Ishikawa (cell line): ENCODE measurements at regions not wholly inside any gene's neighbourhood (a gene's known extent, or its start where the extent isn't known, plus 50 kb on each side); places are given as distances from the start of the nearest gene placed in this dataset.

Experiments
- CEBPB ChIP-seq: IDR thresholded peaks from 2 replicates; pipeline ENCODE4 v1.6.1; 2012
- CREB1 ChIP-seq: IDR thresholded peaks from 2 replicates; pipeline ENCODE4 v1.6.1; 2012; ENCODE audit warnings: low read depth
- EGR1 ChIP-seq: IDR thresholded peaks from 2 replicates; pipeline ENCODE4 v1.6.1; 2012
- EP300 ChIP-seq: IDR thresholded peaks from 2 replicates; pipeline ENCODE4 v1.6.1; 2012; ENCODE audit warnings: borderline replicate concordance
- FOXM1 ChIP-seq: IDR thresholded peaks from 2 replicates; pipeline ENCODE4 v1.6.1; 2012; ENCODE audit warnings: low read depth, borderline replicate concordance
- NFIC ChIP-seq: IDR thresholded peaks from 2 replicates; pipeline ENCODE4 v1.6.1; 2012
- RAD21 ChIP-seq: IDR thresholded peaks from 2 replicates; pipeline ENCODE4 v1.6.1; 2012; ENCODE audit warnings: low read depth
- REST ChIP-seq: IDR thresholded peaks from 2 replicates; pipeline ENCODE4 v1.6.1; 2012; ENCODE audit warnings: low read depth, mild to moderate bottlenecking
- TAF1 ChIP-seq: IDR thresholded peaks from 2 replicates; pipeline ENCODE4 v1.6.1; 2012; ENCODE audit warnings: low read depth, mild to moderate bottlenecking
- TCF12 ChIP-seq: IDR thresholded peaks from 2 replicates; pipeline ENCODE4 v1.6.1; 2012; ENCODE audit warnings: low read depth
- TEAD4 ChIP-seq: IDR thresholded peaks from 2 replicates; pipeline ENCODE4 v1.6.1; 2012
- YY1 ChIP-seq: IDR thresholded peaks from 2 replicates; pipeline ENCODE4 v1.6.1; 2012; ENCODE audit warnings: low read depth
- ZBTB7A ChIP-seq: IDR thresholded peaks from 2 replicates; pipeline ENCODE4 v1.6.1; 2012; ENCODE audit warnings: low read depth
- TF ChIP-seq, protein P1 (sequence below): IDR thresholded peaks from 2 replicates; pipeline ENCODE4 v1.6.1; 2012
- TF ChIP-seq, protein P2 (sequence below): IDR thresholded peaks from 2 replicates; pipeline ENCODE4 v1.6.1; 2012

GRCh38 chr10:28991333-28992270 lies 297.3 kb upstream of the LYZL1 start:
- TF ChIP-seq TAF1 = no peak
- peak; percentile 78 for TF ChIP-seq RAD21

GRCh38 chr10:28993056-28993455 lies 295.8 kb upstream of the LYZL1 start:
- no peak for TF ChIP-seq RAD21
- no peak for TF ChIP-seq EP300
- TF ChIP-seq CEBPB = no peak
- TF ChIP-seq, protein P1, sequence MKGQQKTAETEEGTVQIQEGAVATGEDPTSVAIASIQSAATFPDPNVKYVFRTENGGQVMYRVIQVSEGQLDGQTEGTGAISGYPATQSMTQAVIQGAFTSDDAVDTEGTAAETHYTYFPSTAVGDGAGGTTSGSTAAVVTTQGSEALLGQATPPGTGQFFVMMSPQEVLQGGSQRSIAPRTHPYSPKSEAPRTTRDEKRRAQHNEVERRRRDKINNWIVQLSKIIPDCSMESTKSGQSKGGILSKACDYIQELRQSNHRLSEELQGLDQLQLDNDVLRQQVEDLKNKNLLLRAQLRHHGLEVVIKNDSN = no peak
- no peak for TF ChIP-seq ZBTB7A
- no peak for TF ChIP-seq NFIC
- TF ChIP-seq YY1 = no peak
- no peak for TF ChIP-seq TAF1
- TF ChIP-seq TCF12 = no peak

- no peak for TF ChIP-seq TAF1
- TF ChIP-seq FOXM1 = no peak
Observed at GRCh38 chr10:28993861-28994260, 295.0 kb upstream of the LYZL1 start.

- no peak for TF ChIP-seq RAD21
- no peak for TF ChIP-seq ZBTB7A
- TF ChIP-seq EGR1 = no peak
- TF ChIP-seq NFIC = no peak
- TF ChIP-seq TEAD4 = no peak
- TF ChIP-seq TAF1 = no peak
- TF ChIP-seq, protein P1 = no peak
- no peak for TF ChIP-seq YY1
- no peak for TF ChIP-seq TCF12
- no peak for TF ChIP-seq FOXM1
- no peak for TF ChIP-seq CREB1
- no peak for TF ChIP-seq EP300
Observed at GRCh38 chr10:28995497-28995896, 293.4 kb upstream of the LYZL1 start.

- TF ChIP-seq EP300 = no peak
- TF ChIP-seq CEBPB = no peak
Observed at GRCh38 chr10:28996345-28996744, 292.5 kb upstream of the LYZL1 start.

DNA sequence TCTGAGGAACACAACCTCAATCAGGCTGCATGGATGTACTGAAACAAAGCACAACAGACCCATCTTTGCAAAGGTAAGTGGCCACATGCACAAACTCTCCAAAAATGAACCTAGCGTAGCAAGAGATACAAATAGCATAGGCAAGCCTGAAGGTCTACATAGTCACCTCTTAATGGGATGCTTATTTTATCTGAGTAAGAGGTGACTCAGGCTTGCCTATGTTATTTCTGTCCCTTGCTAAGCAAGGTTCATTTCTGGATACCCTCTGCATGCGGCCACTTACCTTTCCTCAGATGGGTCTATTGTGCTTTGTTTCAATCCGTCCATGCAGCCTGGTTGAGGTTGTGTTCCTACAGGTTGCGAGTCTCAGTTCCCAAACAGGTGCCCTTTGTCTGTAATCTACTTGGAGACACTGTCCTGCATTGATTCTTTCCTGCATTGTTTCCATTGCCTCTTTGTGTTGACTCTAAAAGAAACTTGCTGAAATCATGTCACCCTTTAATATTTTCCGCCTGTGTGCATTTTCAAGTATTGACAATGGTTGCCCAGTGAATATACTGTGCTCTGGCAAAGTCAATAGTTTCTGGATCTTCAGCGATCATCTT lies 291.8 kb upstream of the LYZL1 start:
- TF ChIP-seq TAF1 (no peak), FOXM1 (no peak)

DNA sequence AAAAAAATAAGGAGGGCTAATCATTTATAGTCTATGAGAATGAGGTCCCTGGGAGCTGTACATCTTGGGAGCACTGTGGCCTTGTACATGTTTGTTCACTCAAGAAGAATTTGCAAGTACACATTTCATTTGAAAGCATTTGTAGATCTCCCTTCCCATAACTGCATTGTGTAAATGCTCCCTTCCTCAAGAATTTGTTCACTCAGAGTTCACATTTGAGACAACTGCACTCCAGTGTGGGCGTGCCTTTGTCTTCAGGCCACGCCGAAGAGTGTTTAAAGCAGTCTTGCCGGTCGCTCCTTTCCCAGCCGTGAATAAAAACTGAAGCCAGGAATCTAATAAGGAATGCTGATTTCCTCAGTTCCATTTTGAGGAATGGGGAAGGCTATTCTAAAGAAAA lies 291.1 kb upstream of the LYZL1 start:
- TF ChIP-seq EGR1 = no peak
- TF ChIP-seq REST = no peak

GRCh38 chr10:29001801-29002200 lies 287.1 kb upstream of the LYZL1 start:
- no peak for TF ChIP-seq EP300
- no peak for TF ChIP-seq TEAD4
- TF ChIP-seq RAD21 = no peak
- no peak for TF ChIP-seq TCF12
- no peak for TF ChIP-seq CEBPB
- TF ChIP-seq, protein P1 = no peak
- no peak for TF ChIP-seq YY1
- TF ChIP-seq CREB1 = no peak

DNA sequence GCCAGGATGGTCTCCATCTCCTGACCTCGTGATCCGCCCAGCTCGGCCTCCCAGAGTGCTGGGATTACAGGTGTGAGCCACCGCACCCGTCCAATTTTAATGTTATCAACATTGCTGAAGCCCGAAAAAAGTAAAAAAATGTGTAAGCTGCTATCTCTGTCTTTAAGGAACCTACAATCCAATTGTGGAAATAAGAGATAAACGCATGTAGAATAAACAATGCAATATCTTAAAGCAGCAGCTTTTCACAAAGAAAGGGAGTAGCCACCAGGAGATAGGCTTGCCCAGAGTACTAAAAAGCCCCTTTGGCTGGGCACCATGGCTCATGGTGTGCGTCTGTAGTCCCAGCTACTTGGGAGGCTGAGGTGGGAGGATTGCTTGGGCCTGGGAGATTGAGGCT lies 282.9 kb upstream of the LYZL1 start:
- TF ChIP-seq REST (no peak), EGR1 (no peak), FOXM1 (no peak), RAD21 (no peak), ZBTB7A (no peak), CEBPB (no peak), TAF1 (no peak), TEAD4 (no peak), YY1 (no peak), CREB1 (no peak), NFIC (no peak), TCF12 (no peak), EP300 (no peak)
- TF ChIP-seq, protein P1 = no peak
- TF ChIP-seq, protein P2, sequence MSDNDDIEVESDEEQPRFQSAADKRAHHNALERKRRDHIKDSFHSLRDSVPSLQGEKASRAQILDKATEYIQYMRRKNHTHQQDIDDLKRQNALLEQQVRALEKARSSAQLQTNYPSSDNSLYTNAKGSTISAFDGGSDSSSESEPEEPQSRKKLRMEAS = no peak
